ENCODE measurements at regions not wholly inside any gene's neighbourhood (a gene's known extent, or its start where the extent isn't known, plus 50 kb on each side); places are given as distances from the start of the nearest gene placed in this dataset.
A peak's percentile ranks its signal among the peaks of the same experiment; 100 is the strongest.

- no peak for DNase-seq
Measured at GRCh38 chr3:22490747-22491146, 712.4 kb upstream of the UBE2E2 start.

- DNase-seq, result no peak
Measured at GRCh38 chr3:22491344-22491743, 711.8 kb upstream of the UBE2E2 start.

GRCh38 chr3:22492342-22492741, 710.8 kb upstream of the UBE2E2 start:
- no peak for DNase-seq

- DNase-seq, result no peak
Measured at GRCh38 chr3:22495241-22495640, 707.9 kb upstream of the UBE2E2 start.

GRCh38 chr3:22495791-22496190, 707.3 kb upstream of the UBE2E2 start:
- DNase-seq, result no peak

- DNase-seq, result no peak
Measured at GRCh38 chr3:22496641-22497040, 706.5 kb upstream of the UBE2E2 start.

- DNase-seq, result no peak
Measured at GRCh38 chr3:22506871-22507270, 696.3 kb upstream of the UBE2E2 start.

GRCh38 chr3:22507709-22508108, 695.4 kb upstream of the UBE2E2 start:
- no peak for DNase-seq

- DNase-seq, result no peak
Measured at GRCh38 chr3:22523925-22524324, 679.2 kb upstream of the UBE2E2 start.

GRCh38 chr3:22526266-22526837, 676.8 kb upstream of the UBE2E2 start:
- no peak for DNase-seq

GRCh38 chr3:22536541-22536940, 666.6 kb upstream of the UBE2E2 start:
- no peak for DNase-seq

GRCh38 chr3:22537560-22537959, 665.6 kb upstream of the UBE2E2 start:
- DNase-seq, result no peak

- no peak for DNase-seq
Measured at GRCh38 chr3:22542311-22542710, 660.8 kb upstream of the UBE2E2 start.

- no peak for DNase-seq
Measured at GRCh38 chr3:22555753-22556435, 647.2 kb upstream of the UBE2E2 start.

GRCh38 chr3:22565393-22565792, 637.7 kb upstream of the UBE2E2 start:
- DNase-seq, result no peak

- no peak for DNase-seq
Measured at GRCh38 chr3:22568285-22568684, 634.8 kb upstream of the UBE2E2 start.

- no peak for DNase-seq
Measured at GRCh38 chr3:22569570-22569969, 633.6 kb upstream of the UBE2E2 start.

- no peak for DNase-seq
Measured at GRCh38 chr3:22581007-22581406, 622.1 kb upstream of the UBE2E2 start.

GRCh38 chr3:22582266-22582665, 620.9 kb upstream of the UBE2E2 start:
- peak; percentile 14 for DNase-seq

GRCh38 chr3:22585504-22585903, 617.6 kb upstream of the UBE2E2 start:
- no peak for DNase-seq

GRCh38 chr3:22585911-22586310, 617.2 kb upstream of the UBE2E2 start:
- peak; percentile 24 for DNase-seq

- no peak for DNase-seq
Measured at GRCh38 chr3:22587446-22587845, 615.7 kb upstream of the UBE2E2 start.

- DNase-seq, result no peak
Measured at GRCh38 chr3:22593638-22594037, 609.5 kb upstream of the UBE2E2 start.

- DNase-seq, result no peak
Measured at GRCh38 chr3:22594990-22595389, 608.1 kb upstream of the UBE2E2 start.
